GM12891 (cell line): ENCODE measurements at regions not wholly inside any gene's neighbourhood (a gene's known extent, or its start where the extent isn't known, plus 50 kb on each side); places are given as distances from the start of the nearest gene placed in this dataset.

Source experiments
- PAX5 ChIP-seq: IDR thresholded peaks from 2 replicates; pipeline ENCODE4 v1.6.1; 2011; ENCODE audit warnings: low read length, moderate library complexity, mild to moderate bottlenecking; ENCODE audit not compliant: insufficient read depth, severe bottlenecking
- POLR2A ChIP-seq: IDR thresholded peaks from 2 replicates; pipeline ENCODE4 v1.6.1; 2011; ENCODE audit warnings: low read depth, low read length, control low read depth
- POLR2AphosphoS5 ChIP-seq: IDR thresholded peaks from 2 replicates; pipeline ENCODE4 v1.6.1; 2011; ENCODE audit warnings: low read depth, low read length, control low read depth
- POU2F2 ChIP-seq: IDR thresholded peaks from 2 replicates; pipeline ENCODE4 v1.6.1; 2011; ENCODE audit warnings: low read depth, mild to moderate bottlenecking, control low read depth, low read length, moderate library complexity
- SPI1 ChIP-seq: IDR thresholded peaks from 2 replicates; pipeline ENCODE4 v1.6.1; 2011; ENCODE audit warnings: low read depth, low read length, control low read depth
- TAF1 ChIP-seq: IDR thresholded peaks from 2 replicates; pipeline ENCODE4 v1.6.1; 2011; ENCODE audit warnings: low read depth, low read length, control low read depth

DNA sequence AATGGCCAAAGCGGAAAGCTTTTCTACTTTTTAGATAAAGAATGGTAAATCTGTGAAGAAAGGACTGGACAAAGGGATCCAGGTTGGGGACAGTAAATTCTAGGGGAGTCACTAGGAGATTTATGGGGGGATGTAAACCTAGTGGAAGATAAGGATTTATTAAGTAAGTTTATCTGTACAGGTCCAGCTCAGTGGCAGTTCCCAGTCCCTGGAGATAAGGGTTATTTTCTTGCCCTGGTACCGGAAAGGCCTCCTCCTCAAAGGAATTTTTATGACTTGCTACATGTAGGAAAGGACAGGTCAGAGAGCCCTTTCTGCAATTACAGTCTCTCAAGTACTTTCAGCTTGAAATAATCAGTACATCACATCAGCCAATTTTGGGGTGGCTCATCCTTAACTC is 72.6 kb upstream of the BICD1 start:
- no peak for TF ChIP-seq POLR2AphosphoS5
- TF ChIP-seq POLR2A, result no peak
- no peak for TF ChIP-seq SPI1
- no peak for TF ChIP-seq PAX5
- no peak for TF ChIP-seq TAF1
- TF ChIP-seq POU2F2, result no peak
